BE2C (cell line): ENCODE measurements at regions not wholly inside any gene's neighbourhood (a gene's known extent, or its start where the extent isn't known, plus 50 kb on each side); places are given as distances from the start of the nearest gene placed in this dataset.

Experiments
- DNase-seq: peaks from one replicate; pipeline ENCODE4 v3.0.0-alpha.2; 2020
- H3K27me3 ChIP-seq: fragments of 250-450 bp; sonication (Bioruptor Pico); 2 replicates; pipeline ENCODE4 v1.5.1; 2020; ENCODE audit warnings: mild to moderate bottlenecking
- H3K36me3 ChIP-seq: fragments of 250-450 bp; sonication (Bioruptor Pico); 2 replicates; pipeline ENCODE4 v1.5.1; 2020; ENCODE audit warnings: mild to moderate bottlenecking
- H3K4me1 ChIP-seq: fragments of 250-450 bp; sonication (Bioruptor Pico); 2 replicates; pipeline ENCODE4 v1.5.1; 2020
- H3K4me3 ChIP-seq: 2 replicates; pipeline ENCODE4 v1.5.1; 2011; ENCODE audit warnings: low read depth, low read length
- H3K9me3 ChIP-seq: fragments of 250-450 bp; sonication (Bioruptor Pico); 2 replicates; pipeline ENCODE4 v1.5.1; 2020
- CTCF ChIP-seq: IDR thresholded peaks from 2 replicates; pipeline ENCODE4 v1.5.1; 2012; ENCODE audit warnings: mild to moderate bottlenecking, low read depth, low read length

DNA sequence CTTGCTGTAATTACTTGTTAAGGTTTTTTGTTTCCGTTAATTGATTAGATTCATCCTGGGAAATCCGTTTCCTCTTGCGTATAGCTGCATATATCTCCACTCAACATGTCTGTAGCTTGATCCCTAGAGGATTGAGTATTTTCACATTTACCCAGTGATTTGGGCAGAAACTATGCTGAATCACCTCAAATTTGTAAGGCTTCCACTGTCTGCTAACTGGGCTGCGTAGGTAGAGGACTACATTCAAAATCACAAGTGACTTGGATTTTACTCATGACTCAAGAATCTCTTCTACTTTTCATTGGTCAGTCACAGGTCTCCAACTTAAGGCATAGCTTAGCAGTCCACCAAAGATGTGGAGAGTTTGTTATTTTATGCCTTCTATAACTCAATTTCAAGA is 141.8 kb downstream of the POLR1F start:
- DNase-seq: no peak
- no peaks in the 10 kb centered on the region for H3K36me3 ChIP-seq
- H3K4me1 ChIP-seq: no peaks in the 10 kb centered on the region
- no peaks in the 10 kb centered on the region for H3K27me3 ChIP-seq
- no peak overlapping the region for H3K4me3 ChIP-seq
- H3K9me3 ChIP-seq: no peaks in the 10 kb centered on the region
- TF ChIP-seq CTCF: no peak

DNA sequence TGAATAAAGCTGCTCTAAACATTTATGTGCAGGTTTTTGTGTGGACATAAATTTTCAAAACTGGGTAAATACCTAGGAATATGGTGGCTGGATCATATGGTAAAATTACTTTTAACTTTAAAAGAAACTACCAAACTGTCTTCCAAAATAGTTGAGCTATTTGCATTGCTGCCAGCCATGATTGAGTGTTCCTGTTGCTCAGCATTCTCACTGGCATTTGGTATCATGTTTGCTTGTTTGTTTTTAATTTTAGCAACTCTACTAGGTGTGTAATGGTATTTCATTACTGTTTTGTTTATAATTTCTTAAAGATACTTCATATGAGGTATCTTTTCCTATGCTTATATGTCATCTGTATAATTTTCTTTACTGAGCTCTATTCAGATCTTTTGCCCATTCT is 143.2 kb downstream of the POLR1F start:
- no peak for TF ChIP-seq CTCF
- Histone ChIP-seq H3K4me3 (no peak overlapping the region), H3K4me1 (no peaks in the 10 kb centered on the region), H3K27me3 (no peaks in the 10 kb centered on the region), H3K9me3 (no peaks in the 10 kb centered on the region), H3K36me3 (no peaks in the 10 kb centered on the region)
- DNase-seq: no peak

DNA sequence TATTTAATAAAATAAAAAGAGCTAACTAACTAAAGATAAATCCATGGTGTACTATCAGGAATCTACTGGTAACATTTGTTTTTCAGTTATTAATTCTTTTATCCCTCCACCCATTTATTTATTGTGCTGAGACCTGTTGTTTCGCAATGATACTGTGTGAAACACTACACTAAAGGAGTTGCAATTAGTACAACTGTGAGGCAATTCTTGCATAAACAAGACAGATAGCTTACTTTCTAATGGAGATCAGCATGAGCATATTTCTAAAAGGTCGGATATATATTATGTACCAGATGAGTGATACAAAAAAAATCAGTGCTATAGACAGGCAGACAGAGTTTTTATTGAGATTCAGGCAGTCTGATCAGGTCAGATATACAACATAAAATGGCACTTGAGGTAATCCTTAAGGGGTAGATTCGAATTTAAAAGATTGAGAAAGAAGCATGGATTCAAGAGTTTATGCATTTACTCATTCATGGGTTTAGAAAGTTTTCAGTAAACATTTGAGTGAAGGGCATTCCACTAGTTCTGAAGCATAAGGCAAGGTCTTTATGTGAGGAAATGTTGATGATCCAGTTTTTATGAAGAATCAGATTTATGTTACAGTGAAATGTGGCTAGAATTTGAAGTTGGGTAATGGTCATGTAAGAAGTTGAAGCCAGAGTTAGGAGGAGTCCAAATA is 147.6 kb downstream of the POLR1F start:
- Histone ChIP-seq H3K9me3 (no peaks in the 10 kb centered on the region), H3K4me3 (no peak overlapping the region), H3K27me3 (no peaks in the 10 kb centered on the region), H3K36me3 (no peaks in the 10 kb centered on the region), H3K4me1 (no peaks in the 10 kb centered on the region)
- no peak for TF ChIP-seq CTCF
- DNase-seq: no peak

- no peak for DNase-seq
- no peak overlapping the region for H3K4me3 ChIP-seq
- no peaks in the 10 kb centered on the region for H3K9me3 ChIP-seq
- H3K36me3 ChIP-seq: no peaks in the 10 kb centered on the region
- TF ChIP-seq CTCF: no peak
- H3K4me1 ChIP-seq: no peaks in the 10 kb centered on the region
- H3K27me3 ChIP-seq: no peaks in the 10 kb centered on the region
Observed at GRCh38 chr7:19560111-19560883, 148.5 kb downstream of the POLR1F start.

GRCh38 chr7:19558527-19558926 is 150.3 kb downstream of the POLR1F start:
- no peak for DNase-seq
- no peaks in the 10 kb centered on the region for H3K9me3 ChIP-seq
- H3K27me3 ChIP-seq: no peaks in the 10 kb centered on the region
- H3K4me3 ChIP-seq: no peak overlapping the region
- no peak for TF ChIP-seq CTCF
- no peaks in the 10 kb centered on the region for H3K36me3 ChIP-seq
- H3K4me1 ChIP-seq: no peaks in the 10 kb centered on the region
